HG02678 (cell line): ENCODE measurements at regions not wholly inside any gene's neighbourhood (a gene's known extent, or its start where the extent isn't known, plus 50 kb on each side); places are given as distances from the start of the nearest gene placed in this dataset.
"Not testable (repeated sequence)": the region's sequence is repeated elsewhere in the genome, so short reads cannot be mapped to it uniquely, and the experiment has no call there.

Source experiments
- ATAC-seq: cut with Tn5 transposase; IDR thresholded peaks from one replicate; pipeline ENCODE4 v1.9.1; 2021; ENCODE audit warnings: mild to moderate bottlenecking, moderate library complexity; ENCODE audit not compliant: unreplicated experiment

GRCh38 chr12:32010631-32011336, 51.6 kb downstream of the RESF1 start:
- no peak for ATAC-seq

GRCh38 chr12:32012249-32012785, 53.1 kb downstream of the RESF1 start:
- ATAC-seq = no peak

- no peak for ATAC-seq
Measured at GRCh38 chr12:32015036-32015435, 55.8 kb downstream of the RESF1 start.

GRCh38 chr12:32016680-32017482, 57.7 kb downstream of the RESF1 start:
- no peak for ATAC-seq

DNA sequence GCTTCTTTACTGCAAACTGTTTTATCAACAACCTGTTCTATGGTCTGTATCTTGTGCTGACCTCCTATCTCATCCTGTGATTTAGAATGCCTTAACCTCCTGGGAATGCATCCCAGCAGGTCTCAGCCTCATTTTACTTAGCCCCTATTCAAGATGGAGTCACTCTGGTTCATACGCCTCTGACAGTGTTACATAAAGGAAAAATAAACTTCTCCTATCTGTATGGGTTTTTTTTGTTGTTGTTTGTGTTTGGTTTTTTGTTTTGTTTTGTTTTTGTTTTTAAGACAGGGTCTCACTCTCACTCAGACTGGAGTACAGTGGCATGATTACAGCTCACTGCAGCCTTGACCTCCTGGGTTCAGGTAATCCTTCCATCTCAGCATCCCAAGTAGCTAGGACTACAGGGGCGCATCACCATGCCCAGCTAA, 62.1 kb downstream of the RESF1 start:
- ATAC-seq = no peak

GRCh38 chr12:32022387-32022786, 63.2 kb downstream of the RESF1 start:
- ATAC-seq = not testable (repeated sequence)

GRCh38 chr12:32023861-32024260, 64.6 kb downstream of the RESF1 start:
- ATAC-seq = not testable (repeated sequence)

DNA sequence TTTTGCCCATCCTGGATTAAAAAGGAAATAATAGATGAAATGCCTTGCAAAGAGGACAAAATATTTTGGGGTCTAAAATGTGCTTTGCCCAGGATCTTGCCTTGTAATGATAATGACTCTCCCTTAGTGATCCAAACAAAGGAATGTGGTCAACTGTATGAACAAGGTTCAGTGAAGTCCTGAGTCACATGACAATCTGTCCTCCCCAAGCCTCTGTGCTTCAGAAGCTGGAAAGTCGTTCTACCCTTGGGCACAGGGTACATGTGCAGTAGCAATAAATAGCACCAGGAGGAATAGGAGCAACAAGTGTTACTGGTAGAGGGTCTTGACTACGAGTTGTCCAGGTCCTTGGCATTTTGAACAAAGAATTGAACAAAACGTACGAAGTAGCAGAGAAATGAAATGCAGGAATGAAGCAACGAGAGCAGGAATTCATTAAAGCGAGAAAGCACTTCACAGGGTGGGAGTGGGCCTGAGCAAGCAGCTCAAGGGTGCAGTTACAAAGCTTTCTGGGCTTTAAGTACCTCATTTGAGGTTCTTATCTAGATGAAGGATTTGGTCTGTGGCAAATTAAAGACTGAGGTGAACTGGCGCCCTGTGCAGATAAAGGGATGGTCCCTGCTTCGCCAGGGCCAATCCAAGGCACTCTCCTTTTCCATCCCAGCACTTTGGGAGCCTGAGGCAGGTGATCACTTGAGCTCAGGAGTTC, 65.8 kb downstream of the RESF1 start:
- ATAC-seq = no peak

DNA sequence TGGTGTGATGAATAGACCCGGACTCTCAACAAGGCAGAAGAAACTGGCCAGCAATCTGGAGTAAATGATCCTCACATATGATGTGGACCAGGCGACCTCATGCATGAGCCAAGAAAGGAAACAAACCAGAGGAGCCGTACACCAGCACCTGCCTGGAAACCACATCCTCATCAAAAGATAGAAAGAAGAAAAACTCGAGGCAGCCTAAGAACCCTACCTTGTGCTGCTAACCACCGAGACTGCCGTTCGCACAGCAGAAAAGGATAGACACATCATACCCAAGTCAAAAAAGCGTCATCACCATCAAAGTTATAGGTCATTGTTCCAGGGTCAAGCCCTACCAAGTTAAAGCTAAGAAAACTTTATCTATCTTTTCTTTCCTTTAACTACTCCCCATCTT, 66.7 kb downstream of the RESF1 start:
- peak; percentile 90 for ATAC-seq

DNA sequence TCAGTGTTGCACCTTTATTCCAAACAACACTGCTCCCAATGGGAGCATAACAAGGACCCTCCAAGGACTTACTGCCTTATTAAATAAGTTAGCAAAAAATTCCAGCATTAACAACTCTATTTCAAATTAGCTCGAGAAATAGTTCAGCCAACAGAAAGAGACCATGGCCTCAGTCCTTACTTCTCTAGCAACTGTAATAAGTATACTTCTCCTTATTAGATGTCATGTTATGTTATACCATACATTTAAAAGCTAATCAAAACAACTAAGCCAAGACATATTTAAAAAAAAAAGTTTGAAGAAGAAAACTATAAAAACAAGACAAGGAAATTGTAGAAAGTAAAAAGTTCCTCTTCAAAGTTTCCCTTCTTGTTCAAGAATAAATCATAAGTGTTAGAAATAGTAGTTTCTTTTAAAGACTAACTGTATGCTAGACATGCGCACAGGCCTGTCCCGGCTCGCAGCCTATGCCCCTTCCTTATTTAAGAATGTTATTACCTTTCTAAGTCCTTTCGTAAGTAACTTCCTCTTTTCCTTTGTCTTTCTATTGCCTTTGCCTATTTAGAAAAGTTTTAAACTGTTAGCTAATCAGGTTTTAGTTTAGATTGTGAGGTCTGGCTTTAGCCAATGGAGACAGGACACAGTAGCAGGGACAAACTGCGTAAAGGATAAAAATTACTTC, 68.6 kb downstream of the RESF1 start:
- ATAC-seq = no peak

DNA sequence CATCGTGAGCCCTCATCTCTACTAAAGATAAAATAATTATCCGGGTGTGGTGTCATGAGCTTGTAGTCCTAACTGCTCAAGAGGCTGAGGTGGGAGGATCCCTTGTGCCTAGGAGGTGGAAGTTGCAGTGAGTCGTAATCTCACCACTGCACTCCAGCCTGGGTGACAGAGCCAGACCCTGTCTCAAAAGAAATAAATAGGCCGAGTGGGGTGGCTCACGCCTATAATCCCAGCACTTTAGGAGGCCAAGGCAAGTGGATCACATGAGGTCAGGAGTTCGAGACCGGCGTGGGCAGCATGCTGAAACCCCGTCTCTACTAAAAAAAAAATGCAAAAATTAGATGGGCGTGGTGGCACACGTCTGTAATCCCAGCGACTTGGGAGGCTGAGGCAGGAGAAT, 70.9 kb downstream of the RESF1 start:
- ATAC-seq = no peak

DNA sequence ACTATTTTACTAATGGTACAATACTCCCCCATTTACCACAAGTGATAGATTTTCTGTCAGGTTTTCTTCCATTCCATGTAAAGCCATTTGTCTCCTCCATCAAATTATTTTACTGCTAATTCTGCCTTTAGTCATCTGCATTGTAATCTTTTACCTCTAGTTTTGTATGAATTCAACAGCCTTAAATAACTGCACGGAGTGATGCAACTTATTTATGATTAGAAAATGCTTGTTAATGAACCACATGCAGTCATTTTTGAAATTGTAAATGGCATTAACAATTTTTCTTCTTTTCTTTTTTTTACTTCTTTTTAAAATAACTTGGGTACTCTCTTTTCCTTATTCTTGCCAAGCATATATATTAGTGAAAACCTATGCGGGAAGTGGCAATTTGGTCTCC, 71.5 kb downstream of the RESF1 start:
- no peak for ATAC-seq

GRCh38 chr12:32031109-32031508, 71.9 kb downstream of the RESF1 start:
- no peak for ATAC-seq

DNA sequence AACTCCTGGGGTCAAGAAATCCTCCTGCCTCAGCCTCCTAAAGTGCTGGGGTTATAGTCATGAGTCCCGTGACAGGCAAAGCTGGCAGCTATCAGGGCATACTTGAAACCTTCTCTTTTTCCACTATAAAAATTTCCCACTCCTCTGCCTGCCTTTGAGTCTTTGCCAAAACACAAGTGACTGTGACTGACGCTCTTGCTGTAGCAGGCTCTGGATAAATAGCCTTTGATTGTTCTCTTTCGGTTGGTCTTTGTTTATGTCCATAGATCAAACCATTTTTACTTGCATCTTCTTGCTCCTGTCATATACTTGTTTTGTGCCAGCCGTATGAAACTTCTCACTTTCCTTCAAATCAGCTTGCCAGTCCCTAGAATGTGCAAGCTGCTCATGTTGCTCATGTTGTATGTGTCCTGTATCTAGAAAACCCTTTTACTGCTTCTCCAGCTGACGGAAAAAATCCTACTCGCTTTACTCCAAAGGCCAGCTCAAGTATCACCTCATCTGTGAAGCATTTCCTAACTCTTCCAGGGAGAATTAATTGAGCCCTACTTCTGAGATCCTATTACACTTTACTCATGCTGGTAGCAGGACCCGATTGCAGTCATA, 73.1 kb downstream of the RESF1 start:
- no peak for ATAC-seq

DNA sequence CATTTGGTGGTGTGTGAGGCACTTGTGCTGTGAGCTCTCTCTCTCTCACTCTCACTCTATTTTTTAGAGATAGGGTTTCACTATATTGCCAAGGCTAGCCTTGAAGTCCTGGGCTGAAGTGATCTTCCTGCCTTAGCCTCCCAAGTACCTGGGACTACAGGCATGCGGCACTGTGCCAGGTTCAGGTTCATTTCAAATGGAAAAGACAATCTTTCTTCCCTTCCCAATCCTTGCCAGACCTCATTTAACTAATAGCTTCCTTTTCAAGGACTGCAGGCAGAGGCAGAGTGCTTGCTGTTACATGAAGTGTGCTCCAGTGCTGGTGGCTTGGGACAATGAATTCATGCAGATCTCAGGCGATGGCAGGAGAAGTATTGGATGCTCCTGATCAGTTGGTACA, 73.2 kb upstream of the BICD1 start:
- ATAC-seq = no peak

GRCh38 chr12:32034045-32034444, 72.6 kb upstream of the BICD1 start:
- no peak for ATAC-seq

- ATAC-seq = no peak
Measured at GRCh38 chr12:32036477-32037263, 70.0 kb upstream of the BICD1 start.

GRCh38 chr12:32039347-32039746, 67.3 kb upstream of the BICD1 start:
- ATAC-seq = no peak

DNA sequence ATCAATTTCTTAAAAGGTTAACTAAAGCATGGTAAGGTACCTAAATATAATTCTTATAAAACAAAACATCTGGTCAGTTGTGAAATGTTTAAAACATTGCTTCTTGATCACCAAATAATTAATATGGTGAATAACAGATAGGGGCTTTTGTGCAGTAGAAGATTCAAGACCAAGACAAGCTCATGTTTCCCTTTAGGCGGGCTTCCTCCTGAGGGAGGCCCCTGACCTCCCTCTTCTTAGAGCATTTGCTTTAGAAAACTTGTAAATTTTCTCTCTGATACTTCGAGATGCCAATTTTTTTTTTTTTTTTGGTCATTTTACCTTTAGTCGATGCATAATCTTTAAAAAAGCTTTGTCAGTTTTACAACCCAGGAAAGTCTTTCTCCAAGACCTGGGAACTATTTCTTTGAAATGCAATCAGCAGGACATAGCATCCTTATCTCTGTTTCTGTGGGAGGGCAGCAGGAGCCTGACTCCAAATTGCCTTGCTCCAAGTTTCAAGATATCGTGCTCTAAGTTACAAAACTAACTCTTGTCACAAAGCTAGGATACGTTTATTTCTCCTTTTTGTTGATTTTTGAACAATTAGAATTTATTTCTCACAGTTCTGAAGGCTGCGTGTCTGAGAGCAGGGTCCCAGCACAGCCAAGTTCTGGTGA, 66.6 kb upstream of the BICD1 start:
- no peak for ATAC-seq
